Suprapubic skin (tissue), 4 donors: ENCODE measurements at regions not wholly inside any gene's neighbourhood (a gene's known extent, or its start where the extent isn't known, plus 50 kb on each side); places are given as distances from the start of the nearest gene placed in this dataset.

Source experiments
- DNase-seq, 2 donors: peaks; one replicate each; pipeline ENCODE4 v3.0.0-alpha.2; 2019; ENCODE audit warnings: low spot score in 2 of 2
- H3K27ac ChIP-seq: fragments of 200-600 bp; sonication (generic); one replicate; pipeline ENCODE4 v1.5.1; 2019
- H3K27me3 ChIP-seq: fragments of 200-600 bp; sonication (generic); one replicate; pipeline ENCODE4 v1.5.1; 2019
- H3K36me3 ChIP-seq: fragments of 200-600 bp; sonication (generic); one replicate; pipeline ENCODE4 v1.5.1; 2019
- H3K4me1 ChIP-seq: fragments of 200-600 bp; sonication (generic); one replicate; pipeline ENCODE4 v1.5.1; 2019
- H3K4me3 ChIP-seq: fragments of 200-600 bp; sonication (generic); one replicate; pipeline ENCODE4 v1.5.1; 2019; ENCODE audit warnings: mild to moderate bottlenecking
- H3K9me3 ChIP-seq: fragments of 200-600 bp; sonication (generic); one replicate; pipeline ENCODE4 v1.5.1; 2019
- CTCF ChIP-seq, 2 donors: fragments of 200-600 bp in 1 of 2; fragments of 450-650 bp in 1 of 2; sonication (generic) in 1 of 2; IDR thresholded peaks; one replicate each; pipeline ENCODE4 v1.5.1; 2016 to 2019; ENCODE audit warnings: antibody characterized with exemption in 2 of 2, mild to moderate bottlenecking in 1 of 2, moderate library complexity in 1 of 2
- EP300 ChIP-seq: sonication (generic); formaldehyde crosslinking; IDR thresholded peaks from one replicate; pipeline ENCODE4 v1.6.1; 2017; ENCODE audit warnings: antibody characterized with exemption
- POLR2A ChIP-seq, 2 donors: fragments of 450-650 bp; IDR thresholded peaks; one replicate each; pipeline ENCODE4 v1.6.1; 2017; ENCODE audit warnings: antibody characterized with exemption in 2 of 2, mild to moderate bottlenecking in 2 of 2, moderate library complexity in 2 of 2
- POLR2AphosphoS5 ChIP-seq, 3 donors: sonication (generic); formaldehyde crosslinking; IDR thresholded peaks; one replicate each; pipeline ENCODE4 v1.6.1; 2017; ENCODE audit warnings: antibody characterized with exemption in 3 of 3
- WGBS: methylation state at CpG from one replicate; pipeline ENCODE4 v1.1.5; 2018; 5-methylcytosine and 5-hydroxymethylcytosine counted together

GRCh38 chr5:113825176-113825575 is 311.7 kb downstream of the YTHDC2 start:
- Histone ChIP-seq H3K36me3 (no peaks in the 10 kb centered on the region), H3K27ac (no peak overlapping the region), H3K27me3 (no peaks in the 10 kb centered on the region), H3K4me3 (no peak overlapping the region), H3K4me1 (no peaks in the 10 kb centered on the region), H3K9me3 (no peaks in the 10 kb centered on the region)
- DNase-seq = no peak
- TF ChIP-seq EP300 = no peak
- TF ChIP-seq POLR2A (IDR thresholded peaks at IDR 0.05) = no peak

DNA sequence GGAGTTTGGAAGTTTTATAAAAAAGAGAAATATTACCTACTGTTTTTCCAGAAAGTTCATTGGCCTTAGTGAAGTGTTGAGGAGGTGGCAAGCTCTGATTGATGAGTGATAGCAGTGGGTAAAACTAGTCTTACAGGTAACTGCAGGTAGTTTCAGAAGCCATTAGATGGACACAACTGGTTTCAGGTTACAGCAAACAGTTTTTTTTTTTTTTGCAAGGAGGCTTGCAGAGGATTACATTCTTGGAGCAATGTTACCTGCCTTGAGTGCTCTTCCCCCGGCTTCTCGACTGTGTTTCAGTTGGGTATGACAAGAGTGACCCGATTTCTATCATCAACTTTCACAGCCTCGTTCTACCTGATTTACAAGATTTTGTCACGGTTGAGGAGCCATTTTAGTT is 333.4 kb downstream of the YTHDC2 start:
- no peak overlapping the region for H3K4me3 ChIP-seq
- no peaks in the 10 kb centered on the region for H3K9me3 ChIP-seq
- H3K4me1 ChIP-seq = no peaks in the 10 kb centered on the region
- no peak for TF ChIP-seq CTCF (IDR thresholded peaks at IDR 0.05)
- no peak for TF ChIP-seq POLR2A (IDR thresholded peaks at IDR 0.05)
- no peak for TF ChIP-seq POLR2AphosphoS5 (IDR thresholded peaks at IDR 0.05)
- no peak for TF ChIP-seq EP300
- H3K27ac ChIP-seq = no peak overlapping the region
- no peaks in the 10 kb centered on the region for H3K36me3 ChIP-seq
- H3K27me3 ChIP-seq = no peaks in the 10 kb centered on the region
- DNase-seq = no peak
- WGBS = 47% methylated on average over 5 of the region's 5 CpGs

GRCh38 chr5:113864437-113864836 is 350.9 kb downstream of the YTHDC2 start:
- H3K27ac ChIP-seq = no peak overlapping the region

DNA sequence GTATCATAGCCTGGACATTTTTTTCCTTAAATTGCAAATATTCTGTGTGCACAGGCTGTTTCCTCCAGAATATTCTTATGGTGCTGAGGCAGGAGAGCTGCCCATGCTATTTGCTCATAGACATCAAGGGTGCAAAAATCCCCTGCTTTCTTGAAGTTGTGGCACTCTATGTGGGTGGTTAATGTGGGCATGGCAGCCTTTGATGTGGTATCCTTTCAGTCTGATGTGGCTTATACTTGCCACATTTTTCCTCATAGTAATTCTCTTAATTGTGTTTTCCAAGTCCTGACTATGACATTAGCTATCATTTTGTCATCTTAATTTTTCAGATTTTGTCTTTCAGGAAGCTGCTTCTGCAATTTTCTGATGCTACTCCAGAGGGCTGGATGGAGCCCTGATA is 353.3 kb downstream of the YTHDC2 start:
- H3K4me3 ChIP-seq = no peak overlapping the region
- TF ChIP-seq POLR2A (IDR thresholded peaks at IDR 0.05) = no peak
- no peak for TF ChIP-seq EP300
- TF ChIP-seq POLR2AphosphoS5 (IDR thresholded peaks at IDR 0.05) = no peak
- no peak for TF ChIP-seq CTCF (IDR thresholded peaks at IDR 0.05)
- no peaks in the 10 kb centered on the region for H3K36me3 ChIP-seq
- H3K9me3 ChIP-seq = no peaks in the 10 kb centered on the region
- no peak for DNase-seq
- H3K27me3 ChIP-seq = no peaks in the 10 kb centered on the region
- H3K4me1 ChIP-seq = no peaks in the 10 kb centered on the region
- H3K27ac ChIP-seq = no peak overlapping the region

More at GRCh38 chr5:113864437-113864836, 350.9 kb downstream of the YTHDC2 start:
- Histone ChIP-seq H3K9me3 (no peaks in the 10 kb centered on the region), H3K4me3 (no peak overlapping the region), H3K36me3 (no peaks in the 10 kb centered on the region), H3K4me1 (no peaks in the 10 kb centered on the region), H3K27me3 (no peaks in the 10 kb centered on the region)
- TF ChIP-seq CTCF (IDR thresholded peaks at IDR 0.05) (no peak), POLR2AphosphoS5 (IDR thresholded peaks at IDR 0.05) (no peak), POLR2A (IDR thresholded peaks at IDR 0.05) (no peak), EP300 (no peak)
- DNase-seq = no peak

- no peak for DNase-seq
- 93% methylated on average over 3 of the region's 3 CpGs for WGBS
- Histone ChIP-seq H3K4me1 (no peaks in the 10 kb centered on the region), H3K27ac (no peak overlapping the region), H3K27me3 (no peaks in the 10 kb centered on the region), H3K4me3 (no peak overlapping the region), H3K9me3 (no peaks in the 10 kb centered on the region), H3K36me3 (no peaks in the 10 kb centered on the region)
- TF ChIP-seq CTCF (IDR thresholded peaks at IDR 0.05) (no peak), POLR2AphosphoS5 (IDR thresholded peaks at IDR 0.05) (no peak), EP300 (no peak), POLR2A (IDR thresholded peaks at IDR 0.05) (no peak)
Observed at GRCh38 chr5:113869611-113870010, 356.1 kb downstream of the YTHDC2 start.

GRCh38 chr5:113871972-113872371 is 358.5 kb downstream of the YTHDC2 start:
- Histone ChIP-seq H3K9me3 (no peaks in the 10 kb centered on the region), H3K4me3 (no peak overlapping the region), H3K4me1 (no peaks in the 10 kb centered on the region), H3K36me3 (no peaks in the 10 kb centered on the region), H3K27me3 (no peaks in the 10 kb centered on the region), H3K27ac (no peak overlapping the region)
- WGBS = 86% methylated on average over 3 of the region's 4 CpGs
- TF ChIP-seq POLR2A (IDR thresholded peaks at IDR 0.05) (no peak), POLR2AphosphoS5 (IDR thresholded peaks at IDR 0.05) (no peak), EP300 (no peak), CTCF (IDR thresholded peaks at IDR 0.05) (no peak)
- no peak for DNase-seq
